ENCODE measurements at regions not wholly inside any gene's neighbourhood (a gene's known extent, or its start where the extent isn't known, plus 50 kb on each side); places are given as distances from the start of the nearest gene placed in this dataset.

DNA sequence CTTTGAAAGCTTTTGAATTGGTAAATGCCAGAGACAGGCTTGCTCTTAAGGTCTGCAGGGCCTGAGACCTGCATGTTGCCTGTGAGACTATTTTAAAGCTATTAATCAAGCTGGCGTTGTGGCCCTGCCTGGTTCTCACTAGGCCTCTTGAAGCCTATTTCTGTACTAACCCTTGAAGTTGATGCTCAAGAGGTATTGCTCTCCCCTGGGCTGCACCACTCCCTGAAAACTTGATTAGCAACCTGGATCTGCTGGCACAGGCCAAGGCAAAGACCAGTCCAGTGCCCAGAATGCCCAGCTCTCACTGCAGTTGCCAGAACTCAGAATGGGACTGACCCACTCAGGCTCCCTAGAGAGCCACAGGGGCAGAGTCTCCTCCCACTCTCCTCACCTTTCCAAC is 220.0 kb upstream of the MEOX2 start:
- TF ChIP-seq, protein P1, sequence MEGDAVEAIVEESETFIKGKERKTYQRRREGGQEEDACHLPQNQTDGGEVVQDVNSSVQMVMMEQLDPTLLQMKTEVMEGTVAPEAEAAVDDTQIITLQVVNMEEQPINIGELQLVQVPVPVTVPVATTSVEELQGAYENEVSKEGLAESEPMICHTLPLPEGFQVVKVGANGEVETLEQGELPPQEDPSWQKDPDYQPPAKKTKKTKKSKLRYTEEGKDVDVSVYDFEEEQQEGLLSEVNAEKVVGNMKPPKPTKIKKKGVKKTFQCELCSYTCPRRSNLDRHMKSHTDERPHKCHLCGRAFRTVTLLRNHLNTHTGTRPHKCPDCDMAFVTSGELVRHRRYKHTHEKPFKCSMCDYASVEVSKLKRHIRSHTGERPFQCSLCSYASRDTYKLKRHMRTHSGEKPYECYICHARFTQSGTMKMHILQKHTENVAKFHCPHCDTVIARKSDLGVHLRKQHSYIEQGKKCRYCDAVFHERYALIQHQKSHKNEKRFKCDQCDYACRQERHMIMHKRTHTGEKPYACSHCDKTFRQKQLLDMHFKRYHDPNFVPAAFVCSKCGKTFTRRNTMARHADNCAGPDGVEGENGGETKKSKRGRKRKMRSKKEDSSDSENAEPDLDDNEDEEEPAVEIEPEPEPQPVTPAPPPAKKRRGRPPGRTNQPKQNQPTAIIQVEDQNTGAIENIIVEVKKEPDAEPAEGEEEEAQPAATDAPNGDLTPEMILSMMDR (IDR thresholded peaks at IDR 0.05) = no peak
- TF ChIP-seq POLR2A (IDR thresholded peaks at IDR 0.05) = no peak

All from vagina (tissue), 2 donors.